ENCODE measurements at regions not wholly inside any gene's neighbourhood (a gene's known extent, or its start where the extent isn't known, plus 50 kb on each side); places are given as distances from the start of the nearest gene placed in this dataset.
"Not testable (repeated sequence)": the region's sequence is repeated elsewhere in the genome, so short reads cannot be mapped to it uniquely, and the experiment has no call there.

GRCh38 chr13:54267253-54267668 lies 1238.6 kb downstream of the OLFM4 start:
- not testable (repeated sequence) for DNase-seq (ENCODE audit: low read depth)

GRCh38 chr13:54268013-54268695 lies 1239.5 kb downstream of the OLFM4 start:
- DNase-seq (ENCODE audit: low read depth), result not testable (repeated sequence)

GRCh38 chr13:54287062-54287764 lies 1258.6 kb downstream of the OLFM4 start:
- DNase-seq (ENCODE audit: low read depth), result no peak

GRCh38 chr13:54301085-54301484 lies 1272.5 kb downstream of the OLFM4 start:
- DNase-seq (ENCODE audit: low read depth), result no peak

GRCh38 chr13:54305377-54305776 lies 1276.8 kb downstream of the OLFM4 start:
- DNase-seq (ENCODE audit: low read depth), result no peak

GRCh38 chr13:54312885-54313284 lies 1284.3 kb downstream of the OLFM4 start:
- no peak for DNase-seq (ENCODE audit: low read depth)

- no peak for DNase-seq (ENCODE audit: low read depth)
Observed at GRCh38 chr13:54317722-54318121, 1289.1 kb downstream of the OLFM4 start.

GRCh38 chr13:54337540-54337939 lies 1308.9 kb downstream of the OLFM4 start:
- no peak for DNase-seq (ENCODE audit: low read depth)

- no peak for DNase-seq (ENCODE audit: low read depth)
Observed at GRCh38 chr13:54347531-54347930, 1318.9 kb downstream of the OLFM4 start.

GRCh38 chr13:54356209-54356608 lies 1327.6 kb downstream of the OLFM4 start:
- no peak for DNase-seq (ENCODE audit: low read depth)

GRCh38 chr13:54356849-54357248 lies 1328.2 kb downstream of the OLFM4 start:
- DNase-seq (ENCODE audit: low read depth), result no peak

- DNase-seq (ENCODE audit: low read depth), result no peak
Observed at GRCh38 chr13:54357284-54357933, 1328.8 kb downstream of the OLFM4 start.

- DNase-seq (ENCODE audit: low read depth), result no peak
Observed at GRCh38 chr13:54361460-54361859, 1332.8 kb downstream of the OLFM4 start.

- DNase-seq (ENCODE audit: low read depth), result no peak
Observed at GRCh38 chr13:54366728-54367127, 1338.1 kb downstream of the OLFM4 start.

GRCh38 chr13:54367639-54368271 lies 1339.1 kb downstream of the OLFM4 start:
- DNase-seq (ENCODE audit: low read depth), result no peak

- no peak for DNase-seq (ENCODE audit: low read depth)
Observed at GRCh38 chr13:54368387-54368786, 1339.8 kb downstream of the OLFM4 start.

GRCh38 chr13:54373211-54373610 lies 1344.6 kb downstream of the OLFM4 start:
- DNase-seq (ENCODE audit: low read depth), result no peak

GRCh38 chr13:54379461-54379860 lies 1350.8 kb downstream of the OLFM4 start:
- DNase-seq (ENCODE audit: low read depth), result no peak

GRCh38 chr13:54383604-54384003 lies 1355.0 kb downstream of the OLFM4 start:
- no peak for DNase-seq (ENCODE audit: low read depth)

- DNase-seq (ENCODE audit: low read depth), result no peak
Observed at GRCh38 chr13:54387625-54388024, 1359.0 kb downstream of the OLFM4 start.

GRCh38 chr13:54390841-54391240 lies 1362.2 kb downstream of the OLFM4 start:
- DNase-seq (ENCODE audit: low read depth), result no peak

GRCh38 chr13:54394085-54394700 lies 1365.6 kb downstream of the OLFM4 start:
- DNase-seq (ENCODE audit: low read depth), result no peak

All from activated gamma-delta T cell treated with anti-CD3 and anti-CD28 coated beads, Interleukin-2, amount 50 U/mL, for 16 hours (primary cell).